Trophoblast cell (in vitro differentiated cells and primary cell): ENCODE measurements at regions not wholly inside any gene's neighbourhood (a gene's known extent, or its start where the extent isn't known, plus 50 kb on each side); places are given as distances from the start of the nearest gene placed in this dataset.
A peak's percentile ranks its signal among the peaks of the same experiment; 100 is the strongest.

Source experiments
- DNase-seq, 2 donors: peaks; one replicate each; pipeline ENCODE4 v3.0.0-alpha.2; 2016
- H2AFZ ChIP-seq: 2 replicates; pipeline ENCODE4 v1.6.1; 2013; ENCODE audit warnings: low read length, moderate library complexity, mild to moderate bottlenecking; ENCODE audit not compliant: insufficient read depth, poor library complexity
- H2AK5ac ChIP-seq: 2 replicates; pipeline ENCODE4 v1.6.1; 2013; ENCODE audit warnings: mild to moderate bottlenecking, low read length
- H2BK120ac ChIP-seq: 2 replicates; pipeline ENCODE4 v1.6.1; 2013; ENCODE audit warnings: low read length, mild to moderate bottlenecking, moderate library complexity; ENCODE audit not compliant: insufficient read depth, poor library complexity
- H2BK12ac ChIP-seq: 2 replicates; pipeline ENCODE4 v1.6.1; 2013; ENCODE audit warnings: mild to moderate bottlenecking, low read length, moderate library complexity
- H2BK5ac ChIP-seq: 2 replicates; pipeline ENCODE4 v1.6.1; 2013; ENCODE audit warnings: low read length, low read depth, moderate library complexity, mild to moderate bottlenecking; ENCODE audit not compliant: poor library complexity
- H3K14ac ChIP-seq: 2 replicates; pipeline ENCODE4 v1.6.1; 2013; ENCODE audit warnings: mild to moderate bottlenecking, low read length
- H3K18ac ChIP-seq: 2 replicates; pipeline ENCODE4 v1.6.1; 2013; ENCODE audit warnings: mild to moderate bottlenecking, low read length
- H3K23ac ChIP-seq: 2 replicates; pipeline ENCODE4 v1.6.1; 2013; ENCODE audit warnings: low read length
- H3K27ac ChIP-seq: 2 replicates; pipeline ENCODE4 v1.5.1; 2013; ENCODE audit warnings: low read depth, mild to moderate bottlenecking, inconsistent platforms, low read length, moderate library complexity
- H3K27me3 ChIP-seq: 2 replicates; pipeline ENCODE4 v1.6.1; 2013; ENCODE audit warnings: inconsistent platforms, mild to moderate bottlenecking, low read length, moderate library complexity; ENCODE audit not compliant: insufficient read depth
- H3K36me3 ChIP-seq, 2 experiments: 1 replicate in 1 of 2; 2 replicates in 1 of 2; pipeline ENCODE4 v1.6.1; 2013; ENCODE audit warnings: low read length in 2 of 2, mild to moderate bottlenecking in 2 of 2, moderate library complexity in 1 of 2; ENCODE audit not compliant: insufficient read depth in 2 of 2, control insufficient read depth in 1 of 2
- H3K4ac ChIP-seq: 2 replicates; pipeline ENCODE4 v1.6.1; 2013; ENCODE audit warnings: low read depth, mild to moderate bottlenecking, low read length, moderate library complexity
- H3K4me1 ChIP-seq, 2 experiments: 1 replicate in 1 of 2; 2 replicates in 1 of 2; pipeline ENCODE4 v1.6.1; 2013; ENCODE audit warnings: low read length in 2 of 2, mild to moderate bottlenecking in 2 of 2, moderate library complexity in 1 of 2; ENCODE audit not compliant: insufficient read depth in 2 of 2, control insufficient read depth in 1 of 2
- H3K4me2 ChIP-seq: 2 replicates; pipeline ENCODE4 v1.6.1; 2013; ENCODE audit warnings: inconsistent platforms, mild to moderate bottlenecking, low read length, moderate library complexity
- H3K4me3 ChIP-seq: 2 replicates; pipeline ENCODE4 v1.5.1; 2013; ENCODE audit warnings: mild to moderate bottlenecking, low read depth, low read length, inconsistent platforms
- H3K79me1 ChIP-seq: one replicate; pipeline ENCODE4 v1.6.1; 2013; ENCODE audit warnings: low read length
- H3K79me2 ChIP-seq: 2 replicates; pipeline ENCODE4 v1.6.1; 2013; ENCODE audit warnings: low read length, mild to moderate bottlenecking; ENCODE audit not compliant: control insufficient read depth, insufficient read depth, poor library complexity
- H3K9ac ChIP-seq: 2 replicates; pipeline ENCODE4 v1.6.1; 2013; ENCODE audit warnings: mild to moderate bottlenecking, low read length
- H3K9me3 ChIP-seq: 2 replicates; pipeline ENCODE4 v1.6.1; 2013; ENCODE audit warnings: low read depth, mild to moderate bottlenecking, control low read depth, inconsistent platforms, low read length; ENCODE audit not compliant: insufficient read depth
- H4K12ac ChIP-seq: 2 replicates; pipeline ENCODE4 v1.6.1; 2013; ENCODE audit warnings: low read depth, mild to moderate bottlenecking, low read length, moderate library complexity
- H4K8ac ChIP-seq: 2 replicates; pipeline ENCODE4 v1.6.1; 2013; ENCODE audit warnings: low read depth, mild to moderate bottlenecking, low read length, moderate library complexity
- H4K91ac ChIP-seq: one replicate; pipeline ENCODE4 v1.6.1; 2013; ENCODE audit warnings: low read depth, mild to moderate bottlenecking, low read length, moderate library complexity
- WGBS: extraction: QIAGEN DNeasy Blood & Tissue Kit; methylation state at CpG from one replicate; pipeline ENCODE4 v1.1.7; 2013; ENCODE audit warnings: missing lambda C conversion rate; ENCODE audit not compliant: insufficient read length, insufficient coverage; ENCODE audit errors: extremely low coverage; 5-methylcytosine and 5-hydroxymethylcytosine counted together

DNA sequence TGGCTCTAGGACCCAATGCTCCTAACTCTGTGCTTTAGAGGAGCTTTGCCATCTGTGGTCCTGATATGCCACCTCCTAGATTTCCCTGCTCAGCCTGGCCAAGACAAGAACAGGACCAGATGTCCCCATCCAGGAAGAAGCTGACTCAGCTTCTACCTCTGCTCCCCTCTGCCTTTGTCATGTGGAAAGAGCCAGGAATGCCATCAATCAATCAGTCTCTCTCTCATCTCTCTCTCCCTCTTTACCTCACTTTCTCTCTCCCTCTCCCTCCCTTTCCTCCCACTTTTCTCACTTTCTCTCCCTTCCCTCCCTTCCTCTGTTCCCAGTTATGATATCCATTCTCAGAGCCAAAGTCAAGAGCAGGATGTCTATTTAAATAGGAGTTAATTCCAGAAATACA is 892.5 kb upstream of the TMEM132C start:
- no peak overlapping the region for H4K8ac ChIP-seq
- H3K9me3 ChIP-seq: peaks cover 2% of the 10 kb centered on the region
- no peak overlapping the region for H2BK120ac ChIP-seq
- no peak overlapping the region for H3K9ac ChIP-seq
- no peaks in the 10 kb centered on the region for H3K79me1 ChIP-seq
- H3K18ac ChIP-seq: no peak overlapping the region
- H3K23ac ChIP-seq: no peak overlapping the region
- H3K4me2 ChIP-seq: no peak overlapping the region
- no peak overlapping the region for H3K4me3 ChIP-seq
- no peak overlapping the region for H2BK5ac ChIP-seq
- no peak overlapping the region for H4K91ac ChIP-seq
- no peaks in the 10 kb centered on the region for H3K79me2 ChIP-seq
- H2AK5ac ChIP-seq: no peak overlapping the region
- H3K4me1 ChIP-seq: no peaks in the 10 kb centered on the region
- H3K27me3 ChIP-seq: no peaks in the 10 kb centered on the region
- H3K14ac ChIP-seq: no peak overlapping the region
- H2BK12ac ChIP-seq: no peak overlapping the region
- no peak for DNase-seq
- no peak overlapping the region for H4K12ac ChIP-seq
- H3K27ac ChIP-seq: no peak overlapping the region
- H3K4ac ChIP-seq: no peak overlapping the region
- H3K36me3 ChIP-seq: no peaks in the 10 kb centered on the region
- H2AFZ ChIP-seq: no peak overlapping the region

DNA sequence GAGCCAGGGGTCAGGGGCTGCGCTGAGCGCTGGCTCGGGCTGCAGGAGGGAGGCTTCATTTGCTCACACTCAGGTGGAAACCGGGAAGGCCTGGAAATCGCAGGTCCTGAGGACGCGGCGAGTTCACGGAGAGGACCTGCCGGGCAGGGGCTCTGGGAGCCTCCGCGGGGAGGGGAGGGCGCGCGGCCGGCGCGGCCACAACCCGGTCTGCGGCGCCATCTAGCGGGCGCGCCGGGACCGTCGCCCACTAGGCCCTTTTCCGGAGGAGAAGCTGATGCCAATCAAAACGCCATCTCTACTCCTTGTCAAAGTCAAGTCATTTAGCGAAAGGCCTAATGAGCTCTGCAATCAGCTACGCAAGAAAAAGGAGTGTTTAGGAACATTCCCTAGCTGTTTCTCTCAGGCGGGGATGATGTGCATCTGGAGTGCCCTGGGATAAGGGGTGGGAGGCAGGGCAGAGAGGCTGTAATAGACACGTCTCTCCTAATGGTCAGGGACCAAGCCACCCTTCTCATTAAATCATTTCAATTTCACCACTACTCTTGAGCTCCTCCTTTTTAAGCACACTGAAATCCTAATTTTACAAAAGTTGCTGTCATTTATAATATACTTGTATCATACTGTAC is 885.8 kb upstream of the TMEM132C start:
- no peak overlapping the region for H3K4me3 ChIP-seq
- H4K8ac ChIP-seq: no peak overlapping the region
- H3K4ac ChIP-seq: no peak overlapping the region
- no peak overlapping the region for H2BK5ac ChIP-seq
- H4K12ac ChIP-seq: no peak overlapping the region
- H3K4me2 ChIP-seq: peak overlapping the region; percentile 26
- no peak overlapping the region for H2AK5ac ChIP-seq
- peak in 1 of 2 donors; percentile 37 for DNase-seq
- H3K18ac ChIP-seq: no peak overlapping the region
- no peak overlapping the region for H3K23ac ChIP-seq
- H3K27ac ChIP-seq: no peak overlapping the region
- H4K91ac ChIP-seq: no peak overlapping the region
- no peaks in the 10 kb centered on the region for H3K27me3 ChIP-seq
- no peaks in the 10 kb centered on the region for H3K79me1 ChIP-seq
- no peak overlapping the region for H2BK120ac ChIP-seq
- no peak overlapping the region for H3K14ac ChIP-seq
- no peaks in the 10 kb centered on the region for H3K79me2 ChIP-seq
- H3K36me3 ChIP-seq: no peaks in the 10 kb centered on the region
- no peaks in the 10 kb centered on the region for H3K9me3 ChIP-seq
- no CpG with 5 or more reads among the region's 33 CpGs for WGBS
- H2AFZ ChIP-seq: no peak overlapping the region
- H2BK12ac ChIP-seq: no peak overlapping the region
- peaks cover 0 to 2% of the 10 kb centered on the region in 2 experiments for H3K4me1 ChIP-seq
- no peak overlapping the region for H3K9ac ChIP-seq

DNA sequence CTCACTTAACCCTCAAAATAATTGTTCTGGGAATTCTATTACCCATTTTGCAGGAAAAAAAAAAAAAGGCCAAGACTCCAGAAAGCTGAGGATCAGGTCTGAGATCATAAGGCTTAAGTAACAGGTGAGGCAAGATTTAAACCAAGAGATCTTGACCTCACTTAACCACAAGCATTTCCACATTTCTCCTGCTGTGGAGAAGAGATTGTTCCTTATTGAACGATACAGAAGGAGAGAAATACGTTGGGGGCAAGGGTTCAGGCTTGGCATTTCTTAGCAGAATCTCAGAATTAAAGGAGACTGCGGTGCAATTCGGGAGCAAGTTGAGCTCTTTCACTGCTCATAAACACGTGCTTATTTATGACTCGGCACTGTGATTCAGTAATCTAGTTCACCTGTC is 885.3 kb upstream of the TMEM132C start:
- H3K27ac ChIP-seq: no peak overlapping the region
- H4K8ac ChIP-seq: no peak overlapping the region
- H4K12ac ChIP-seq: no peak overlapping the region
- no peak overlapping the region for H2BK12ac ChIP-seq
- peaks cover 0 to 2% of the 10 kb centered on the region in 2 experiments for H3K4me1 ChIP-seq
- H3K4me3 ChIP-seq: no peak overlapping the region
- DNase-seq: no peak
- no peak overlapping the region for H2AFZ ChIP-seq
- H2AK5ac ChIP-seq: no peak overlapping the region
- H3K4me2 ChIP-seq: no peak overlapping the region
- no peak overlapping the region for H3K4ac ChIP-seq
- H3K27me3 ChIP-seq: no peaks in the 10 kb centered on the region
- no peaks in the 10 kb centered on the region for H3K36me3 ChIP-seq
- no peak overlapping the region for H4K91ac ChIP-seq
- no peak overlapping the region for H3K14ac ChIP-seq
- H3K79me2 ChIP-seq: no peaks in the 10 kb centered on the region
- no peaks in the 10 kb centered on the region for H3K79me1 ChIP-seq
- H3K9ac ChIP-seq: no peak overlapping the region
- H3K23ac ChIP-seq: no peak overlapping the region
- H2BK5ac ChIP-seq: no peak overlapping the region
- H3K18ac ChIP-seq: no peak overlapping the region
- H2BK120ac ChIP-seq: no peak overlapping the region
- WGBS: no CpG with 5 or more reads among the region's 6 CpGs
- no peaks in the 10 kb centered on the region for H3K9me3 ChIP-seq

DNA sequence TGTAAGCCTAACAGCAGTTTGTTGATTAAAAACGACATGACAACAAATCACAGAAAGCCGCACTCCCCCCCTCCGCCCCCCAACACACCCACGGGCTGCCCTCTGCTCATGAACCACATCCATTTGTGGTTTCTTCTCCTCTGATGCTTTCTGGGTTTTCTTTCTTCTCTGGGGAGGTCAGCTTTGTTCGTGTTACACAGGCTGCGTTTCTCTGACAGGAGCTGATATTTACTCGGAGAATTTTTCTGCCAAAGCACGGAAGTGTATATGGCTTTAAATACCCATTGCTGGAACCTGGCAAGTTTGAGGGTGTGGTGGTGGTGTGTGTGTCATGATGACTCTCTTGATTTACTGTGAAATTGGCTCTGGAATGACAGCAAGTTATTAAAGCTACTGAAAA is 883.7 kb upstream of the TMEM132C start:
- no peak overlapping the region for H3K4me3 ChIP-seq
- H3K4me1 ChIP-seq: peaks cover 0 to 2% of the 10 kb centered on the region in 2 experiments
- H3K23ac ChIP-seq: no peak overlapping the region
- H3K79me1 ChIP-seq: no peaks in the 10 kb centered on the region
- DNase-seq: no peak
- no peak overlapping the region for H4K91ac ChIP-seq
- H3K4me2 ChIP-seq: no peak overlapping the region
- H2BK120ac ChIP-seq: no peak overlapping the region
- no peak overlapping the region for H3K14ac ChIP-seq
- peak overlapping the region; percentile 28 for H3K9ac ChIP-seq
- no peak overlapping the region for H2BK5ac ChIP-seq
- H3K9me3 ChIP-seq: no peaks in the 10 kb centered on the region
- WGBS: no CpG with 5 or more reads among the region's 8 CpGs
- H4K8ac ChIP-seq: no peak overlapping the region
- no peaks in the 10 kb centered on the region for H3K36me3 ChIP-seq
- no peak overlapping the region for H4K12ac ChIP-seq
- H2AFZ ChIP-seq: no peak overlapping the region
- no peaks in the 10 kb centered on the region for H3K79me2 ChIP-seq
- no peak overlapping the region for H3K27ac ChIP-seq
- H3K27me3 ChIP-seq: no peaks in the 10 kb centered on the region
- no peak overlapping the region for H3K18ac ChIP-seq
- no peak overlapping the region for H3K4ac ChIP-seq
- no peak overlapping the region for H2BK12ac ChIP-seq
- H2AK5ac ChIP-seq: no peak overlapping the region
